Effector CD4-positive, alpha-beta T cell (primary cell): ENCODE measurements at regions not wholly inside any gene's neighbourhood (a gene's known extent, or its start where the extent isn't known, plus 50 kb on each side); places are given as distances from the start of the nearest gene placed in this dataset.
A peak's percentile ranks its signal among the peaks of the same experiment; 100 is the strongest.

ENCODE experiments used
- DNase-seq: peaks from one replicate; pipeline ENCODE4 v3.0.0-alpha.2; 2020

- DNase-seq, result no peak
Measured at GRCh38 chr1:234988155-234988517, 140.5 kb downstream of the TOMM20 start.

DNA sequence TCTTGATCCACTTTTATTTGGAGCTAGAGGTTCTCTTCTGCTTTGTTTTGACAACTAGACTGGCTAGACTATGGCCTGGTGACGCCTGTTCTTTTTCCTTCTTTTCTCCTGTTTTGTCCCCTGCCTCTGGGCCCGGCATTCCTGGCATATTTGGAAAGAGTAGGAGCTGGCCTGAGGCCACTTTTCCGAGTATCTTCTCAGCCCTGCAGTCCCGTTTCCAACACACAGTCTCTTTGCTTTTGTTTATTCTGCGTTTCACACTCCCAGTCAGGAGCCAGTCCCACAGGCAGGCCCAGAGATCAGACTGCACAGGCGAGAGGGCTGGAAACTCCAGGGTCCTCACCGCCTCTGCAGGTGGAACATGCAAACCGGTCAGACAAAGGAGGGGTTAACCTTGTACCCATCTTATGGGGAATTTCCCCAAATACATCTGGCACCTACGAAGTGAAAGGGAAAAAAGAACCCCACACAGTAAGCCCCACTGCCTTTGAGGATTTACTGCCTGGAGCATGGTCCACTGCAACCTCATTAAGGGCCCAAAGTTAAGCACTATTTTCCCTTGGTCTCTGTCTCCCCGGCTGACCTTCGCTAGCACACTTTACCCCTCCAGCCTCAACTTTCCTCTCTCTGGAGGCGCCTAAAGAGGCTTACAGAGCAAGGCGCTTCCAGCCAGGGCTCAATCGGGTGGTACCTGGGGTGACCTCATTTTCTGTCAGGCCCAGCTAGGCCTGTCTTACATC, 141.1 kb downstream of the TOMM20 start:
- DNase-seq, result no peak

GRCh38 chr1:234986750-234987414, 141.8 kb downstream of the TOMM20 start:
- no peak for DNase-seq

- no peak for DNase-seq
Measured at GRCh38 chr1:234985516-234986294, 142.9 kb downstream of the TOMM20 start.

DNA sequence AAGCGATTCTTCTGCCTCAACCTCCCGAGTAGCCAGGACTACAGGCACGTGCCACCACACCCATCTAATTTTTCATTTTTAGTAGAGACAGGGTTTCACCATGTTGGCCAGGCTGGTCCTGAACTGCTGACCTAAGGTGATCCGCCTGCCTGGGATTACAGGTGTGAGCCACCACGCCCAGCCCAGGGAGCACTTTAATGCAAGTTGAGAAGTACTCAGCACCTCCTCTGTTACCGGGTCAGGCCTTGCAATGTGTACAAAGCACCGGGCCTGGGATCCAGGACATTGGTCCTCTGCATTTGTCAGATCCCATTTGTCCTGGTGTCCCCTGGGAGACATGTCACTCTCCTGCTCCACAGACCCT, 143.6 kb downstream of the TOMM20 start:
- DNase-seq, result no peak

- no peak for DNase-seq
Measured at GRCh38 chr1:234983564-234984238, 144.9 kb downstream of the TOMM20 start.

GRCh38 chr1:234981758-234982157, 146.9 kb downstream of the TOMM20 start:
- no peak for DNase-seq

DNA sequence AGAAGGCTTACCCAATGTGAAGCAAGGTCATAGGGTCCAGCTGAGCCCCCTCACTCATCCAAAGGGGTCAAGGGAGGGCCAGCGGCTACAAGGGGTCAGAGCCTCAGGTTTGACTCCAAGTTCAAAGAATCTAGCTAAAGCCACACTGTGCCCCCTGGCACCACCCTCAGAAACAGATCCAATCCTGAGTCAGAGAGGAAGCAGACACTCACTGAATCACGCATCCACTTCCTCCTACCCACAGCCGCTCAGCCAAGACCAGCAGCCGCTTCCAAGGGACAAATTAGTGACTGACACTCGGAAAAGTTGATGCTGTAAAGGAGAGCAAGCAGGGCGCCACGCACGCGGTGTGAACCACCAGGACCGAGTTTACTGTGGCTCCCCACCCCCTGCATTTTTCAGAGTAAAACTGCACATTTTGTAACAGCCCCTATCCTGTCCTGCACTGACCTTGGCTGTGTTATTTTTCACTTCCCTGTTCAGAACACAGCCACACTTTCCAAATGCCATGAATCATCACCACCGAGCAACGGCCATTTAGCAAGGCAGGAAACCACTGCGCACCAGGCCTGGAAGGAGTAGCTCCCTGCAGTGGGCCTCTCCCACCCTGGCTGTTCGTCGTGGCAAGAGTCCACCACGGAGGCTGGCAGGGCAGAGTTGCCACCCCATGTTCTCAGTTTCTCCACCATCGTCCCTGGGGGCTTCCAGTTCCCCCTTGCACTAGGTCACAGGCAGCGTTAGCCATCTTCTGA, 147.8 kb downstream of the TOMM20 start:
- DNase-seq, result peak; percentile 59

GRCh38 chr1:234980291-234980644, 148.4 kb downstream of the TOMM20 start:
- no peak for DNase-seq

- DNase-seq, result no peak
Measured at GRCh38 chr1:234979296-234980279, 149.0 kb downstream of the TOMM20 start.

DNA sequence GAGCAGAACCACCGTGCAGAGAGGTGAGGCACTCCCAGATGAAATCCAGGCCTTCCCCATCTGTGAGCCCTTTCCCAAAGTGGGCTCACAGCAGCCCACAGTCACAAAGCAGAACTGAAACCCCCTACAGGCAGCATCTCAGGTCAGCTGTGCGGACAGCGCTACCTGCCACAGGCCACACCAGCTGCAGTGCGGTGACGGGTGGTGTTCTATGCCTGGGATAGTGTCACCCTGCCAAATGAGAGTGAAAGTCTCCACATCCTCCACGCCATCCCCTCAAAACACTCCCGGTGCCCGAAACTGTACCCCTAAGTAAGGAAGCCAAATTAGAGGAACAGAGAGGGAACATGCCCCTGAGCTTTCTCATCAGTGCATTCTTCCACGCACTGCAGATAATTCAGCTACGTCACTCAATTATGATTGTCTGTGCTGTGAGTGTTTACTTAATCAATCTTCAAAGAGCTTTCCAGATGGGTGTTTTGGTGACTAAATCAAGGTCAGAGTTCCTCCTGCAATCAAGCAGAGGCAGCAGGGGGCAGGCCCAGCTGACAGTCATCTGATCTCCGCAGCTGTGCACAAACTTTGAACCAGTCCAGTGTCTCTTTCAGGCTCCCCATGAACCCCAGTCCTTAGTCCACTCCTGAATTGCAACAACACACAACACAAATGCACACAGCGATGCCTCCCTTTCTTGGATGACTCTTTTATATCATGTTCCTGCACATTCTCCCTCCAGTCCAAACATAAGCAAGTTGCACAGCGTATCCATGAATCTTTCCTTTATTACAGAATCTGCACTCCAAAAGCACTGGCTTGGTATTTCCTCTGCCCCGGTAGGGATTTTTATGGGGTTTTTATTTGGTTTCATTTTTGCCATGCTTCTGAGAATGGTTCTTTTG, 150.0 kb downstream of the TOMM20 start:
- peak; percentile 57 for DNase-seq

DNA sequence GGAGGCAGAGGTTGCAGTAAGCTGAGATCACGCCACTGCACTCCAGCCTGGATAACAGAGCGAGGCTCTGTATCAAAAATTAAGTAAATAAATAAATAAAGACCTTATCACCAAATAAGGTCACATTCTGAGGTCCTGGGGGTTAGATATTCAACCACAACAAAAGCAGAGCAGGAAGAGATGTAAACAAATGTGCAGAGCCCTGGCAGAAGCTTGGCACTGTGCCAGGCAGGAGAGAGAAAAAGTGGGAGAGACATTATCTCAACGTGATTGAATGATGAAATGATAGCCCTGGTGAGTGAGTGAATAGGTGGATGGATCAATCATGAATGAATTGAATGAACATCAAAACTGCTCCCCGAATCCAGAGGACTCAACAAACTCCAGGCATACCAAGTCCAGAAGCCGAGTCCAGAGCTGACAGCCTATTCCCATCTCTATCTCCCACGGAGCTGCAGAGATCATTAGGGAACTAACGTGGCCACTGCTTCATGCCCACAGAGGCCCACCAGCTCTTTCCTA, 150.7 kb downstream of the TOMM20 start:
- DNase-seq, result no peak

DNA sequence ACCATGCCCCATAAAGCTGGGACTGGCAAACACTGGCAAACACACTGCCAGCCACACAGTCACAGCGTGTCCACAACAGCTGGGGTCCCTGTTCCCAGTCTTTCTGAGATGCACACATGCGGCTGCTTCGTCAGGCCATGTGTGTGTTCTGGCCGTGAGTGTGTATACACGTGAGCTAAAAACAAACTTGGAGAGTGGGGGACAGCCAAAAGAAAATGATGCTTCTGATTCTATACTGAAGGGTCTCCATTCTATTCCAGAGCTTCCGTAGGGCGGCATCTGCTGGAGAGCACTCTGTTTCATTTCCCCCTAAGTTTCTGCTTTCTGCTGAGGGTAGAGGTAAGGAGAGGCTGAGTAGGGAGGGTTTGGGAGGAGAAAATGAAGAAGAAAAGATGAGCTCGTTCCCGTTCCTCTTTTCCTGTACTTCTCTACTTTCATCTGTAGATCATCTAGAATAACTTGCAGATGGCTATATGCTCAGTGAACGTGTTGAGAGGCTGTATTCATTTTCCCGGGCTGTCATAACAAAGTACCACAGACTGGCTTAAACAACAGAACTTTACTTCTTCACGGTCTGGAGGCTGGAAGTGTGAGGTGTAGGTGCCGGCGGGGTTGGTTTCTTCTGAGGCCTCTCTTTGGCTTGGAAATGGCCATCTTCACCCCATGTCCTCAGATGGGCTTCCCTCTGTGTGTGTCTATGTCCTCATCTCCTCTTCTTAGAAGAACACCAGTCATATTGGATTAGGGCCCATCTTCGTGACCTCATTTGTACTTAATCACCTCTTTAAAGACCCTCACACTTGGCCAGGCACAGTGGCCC, 151.6 kb downstream of the TOMM20 start:
- no peak for DNase-seq

GRCh38 chr1:234975941-234976860, 152.4 kb downstream of the TOMM20 start:
- no peak for DNase-seq

DNA sequence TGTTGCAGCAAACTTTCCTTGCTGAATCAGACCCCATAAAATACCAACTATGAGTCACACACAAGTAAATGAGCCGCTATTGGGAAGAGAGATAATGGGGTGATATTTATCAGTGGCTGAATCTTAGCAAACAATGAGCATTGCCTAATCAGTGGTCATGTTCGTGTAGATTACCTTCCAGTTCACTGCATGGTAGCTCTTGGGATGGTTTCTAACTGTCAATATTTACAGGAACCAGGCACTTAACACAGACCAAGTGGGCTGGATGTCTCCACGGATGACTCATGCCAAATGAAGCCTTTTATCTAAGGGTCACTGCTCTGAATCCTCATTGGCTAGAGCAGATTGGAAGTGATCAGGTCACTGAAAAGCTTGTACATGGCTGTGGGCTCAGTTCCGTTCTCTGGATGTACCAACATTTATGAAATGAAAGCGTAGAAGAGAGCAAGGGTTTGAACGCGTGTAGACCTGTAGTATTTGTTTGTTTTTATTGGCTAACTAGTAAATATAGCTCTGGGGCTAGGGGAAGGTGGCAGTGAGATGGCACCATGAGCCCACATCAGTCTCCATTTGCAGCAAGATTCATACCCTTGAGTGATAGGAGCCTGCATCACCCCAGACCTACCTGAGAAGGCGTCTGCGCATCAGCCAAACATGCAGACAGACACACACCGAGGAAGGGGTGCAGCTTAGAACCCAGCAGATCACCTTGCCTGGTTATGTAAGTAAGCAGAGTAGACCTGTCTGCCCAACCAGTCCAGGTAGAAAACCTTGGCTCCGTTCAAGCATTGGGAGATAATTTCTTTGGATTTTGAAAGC, 153.3 kb downstream of the TOMM20 start:
- DNase-seq, result no peak

- no peak for DNase-seq
Measured at GRCh38 chr1:234973426-234974250, 155.0 kb downstream of the TOMM20 start.
